Left ventricle myocardium inferior (tissue), 1 donor: ENCODE measurements at regions not wholly inside any gene's neighbourhood (a gene's known extent, or its start where the extent isn't known, plus 50 kb on each side); places are given as distances from the start of the nearest gene placed in this dataset.

Experiments used
- DNase-seq: peaks from one replicate; pipeline ENCODE4 v3.0.0-alpha.2; 2020
- H3K27ac ChIP-seq: fragments of 200-600 bp; replicated peaks from 2 replicates; pipeline ENCODE4 v1.8.0; 2021
- H3K27me3 ChIP-seq: fragments of 200-600 bp; 2 replicates; pipeline ENCODE4 v1.8.0; 2021; ENCODE audit warnings: low read depth
- H3K36me3 ChIP-seq: fragments of 200-600 bp; 2 replicates; pipeline ENCODE4 v1.8.0; 2021
- H3K4me1 ChIP-seq: fragments of 200-600 bp; 2 replicates; pipeline ENCODE4 v1.8.0; 2021
- H3K4me3 ChIP-seq: fragments of 200-600 bp; 2 replicates; pipeline ENCODE4 v1.8.0; 2021; ENCODE audit warnings: mild to moderate bottlenecking, moderate library complexity
- H3K9me3 ChIP-seq: fragments of 200-600 bp; replicated peaks from 2 replicates; pipeline ENCODE4 v1.8.0; 2021
- CTCF ChIP-seq: fragments of 200-600 bp; IDR thresholded peaks from 2 replicates; pipeline ENCODE4 v1.8.0; 2021; ENCODE audit warnings: antibody characterized with exemption, mild to moderate bottlenecking, borderline replicate concordance
- intact Hi-C: fragments of 100-400 bp; cut with micrococcal nuclease; formaldehyde crosslinking; loops from one replicate; pipeline ENCODE4 v1.11.0; 2022
- donor health status: DM: no; HTN: yes; CAD: no; lungs with severe emphysema.

DNA sequence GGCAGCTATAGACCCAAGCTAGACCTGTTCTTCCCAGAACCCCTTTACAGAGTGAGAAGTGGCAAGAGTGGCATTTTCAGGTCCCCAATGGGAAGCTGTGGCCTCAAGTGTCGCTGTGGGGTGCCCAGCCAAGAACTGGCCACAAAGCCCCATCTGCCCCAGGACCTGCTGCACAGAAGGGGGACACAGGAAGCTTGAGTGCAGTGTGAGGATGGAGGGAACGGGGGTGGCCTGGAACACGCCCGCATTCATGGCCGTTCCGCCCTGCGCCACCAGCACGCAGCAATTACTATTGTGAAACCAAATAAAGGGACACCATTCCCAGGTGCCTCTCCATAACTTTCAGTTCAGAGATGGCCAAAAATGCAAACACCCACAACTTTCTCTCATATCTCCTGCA is 237.6 kb upstream of the TCERG1L start:
- peaks cover 70% of the 10 kb centered on the region for H3K27me3 ChIP-seq

GRCh38 chr10:131553121-131553520 is 241.6 kb upstream of the TCERG1L start:
- no peaks in the 10 kb centered on the region for H3K4me1 ChIP-seq
- DNase-seq = no peak
- no peaks in the 10 kb centered on the region for H3K9me3 ChIP-seq
- intact Hi-C loops = no loop called here
- H3K27ac ChIP-seq = no peak overlapping the region
- H3K4me3 ChIP-seq = no peak overlapping the region
- H3K36me3 ChIP-seq = no peaks in the 10 kb centered on the region
- peaks cover 57% of the 10 kb centered on the region for H3K27me3 ChIP-seq
- TF ChIP-seq CTCF = no peak

More for the DNA sequence above, 237.6 kb upstream of the TCERG1L start:
- no peak overlapping the region for H3K27ac ChIP-seq
- intact Hi-C loops = no loop called here
- DNase-seq = no peak
- no peak for TF ChIP-seq CTCF
- H3K4me1 ChIP-seq = no peaks in the 10 kb centered on the region
- no peaks in the 10 kb centered on the region for H3K9me3 ChIP-seq
- no peak overlapping the region for H3K4me3 ChIP-seq
- H3K36me3 ChIP-seq = no peaks in the 10 kb centered on the region

- H3K4me1 ChIP-seq = no peaks in the 10 kb centered on the region
- H3K27ac ChIP-seq = no peak overlapping the region
- DNase-seq = no peak
- no peak for TF ChIP-seq CTCF
- no peaks in the 10 kb centered on the region for H3K36me3 ChIP-seq
- H3K9me3 ChIP-seq = no peaks in the 10 kb centered on the region
- intact Hi-C loops = no loop called here
- H3K4me3 ChIP-seq = no peak overlapping the region
- H3K27me3 ChIP-seq = peaks cover 59% of the 10 kb centered on the region
Observed at GRCh38 chr10:131553581-131553980, 242.1 kb upstream of the TCERG1L start.

GRCh38 chr10:131554821-131555220 is 243.3 kb upstream of the TCERG1L start:
- peaks cover 67% of the 10 kb centered on the region for H3K27me3 ChIP-seq
- no peak overlapping the region for H3K4me3 ChIP-seq

DNA sequence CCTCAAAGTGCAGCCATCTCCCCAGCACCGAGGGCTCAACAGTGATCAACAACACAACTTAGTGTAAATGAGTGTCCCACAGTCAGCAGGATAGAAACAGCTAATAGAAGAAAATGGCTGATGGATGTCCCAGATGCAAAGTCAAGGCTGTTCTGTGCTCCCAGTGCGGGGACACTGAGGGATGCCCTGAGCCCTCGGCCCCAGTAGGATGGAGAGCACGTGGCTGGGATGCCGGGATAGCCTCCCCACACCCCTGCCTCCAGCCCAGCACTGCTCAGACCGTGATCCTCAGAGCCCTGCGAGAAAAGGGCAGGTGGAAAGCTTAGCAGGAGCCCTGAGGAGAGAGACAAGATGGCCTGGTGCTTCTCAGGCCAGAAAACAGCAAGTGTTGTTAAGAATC is 243.9 kb upstream of the TCERG1L start:
- Histone ChIP-seq H3K36me3 (no peaks in the 10 kb centered on the region), H3K4me3 (no peak overlapping the region), H3K27me3 (peaks cover 72% of the 10 kb centered on the region), H3K9me3 (no peaks in the 10 kb centered on the region), H3K27ac (no peak overlapping the region), H3K4me1 (no peaks in the 10 kb centered on the region)
- intact Hi-C loops = no loop called here
- no peak for DNase-seq
- TF ChIP-seq CTCF = no peak

More at GRCh38 chr10:131554821-131555220, 243.3 kb upstream of the TCERG1L start:
- DNase-seq = no peak
- no peaks in the 10 kb centered on the region for H3K36me3 ChIP-seq
- no peak overlapping the region for H3K27ac ChIP-seq
- intact Hi-C loops = no loop called here
- no peak for TF ChIP-seq CTCF
- no peaks in the 10 kb centered on the region for H3K9me3 ChIP-seq
- no peaks in the 10 kb centered on the region for H3K4me1 ChIP-seq
